ENCODE measurements at regions not wholly inside any gene's neighbourhood (a gene's known extent, or its start where the extent isn't known, plus 50 kb on each side); places are given as distances from the start of the nearest gene placed in this dataset.

GRCh38 chr15:81596159-81596865, 222.3 kb upstream of the TMC3 start:
- DNase-seq (ENCODE audit: low read depth, low spot score) (no peak), ATAC-seq (no peak)
- CTCF ChIA-PET = no interaction called here
- H3K9me3 ChIP-seq (ENCODE audit: control insufficient read depth, insufficient read depth, low read depth, low read length) = no peaks in the 10 kb centered on the region; the same call in 1 of the 2 replicates
- in situ Hi-C loops (cut with HindIII; ENCODE audit: low pct_unique_long_range_greater_than_20kb, low sequenced_read_pairs) = no loop called here
- H3K27me3 ChIP-seq (ENCODE audit: control insufficient read depth, insufficient read depth, low read length) = no peaks in the 10 kb centered on the region
- POLR2A ChIA-PET = interaction anchor here (0.7 kb wide), 1 partner anchor 481 kb away, joined by 9 read pairs; no protein-coding TSS in a partner anchor
- no peaks in the 10 kb centered on the region for H3K4me1 ChIP-seq (ENCODE audit: control insufficient read depth, insufficient read depth, low read length)
- no peaks in the 10 kb centered on the region for H3K36me3 ChIP-seq (ENCODE audit: control insufficient read depth, insufficient read depth, low read length)
- H3K4me3 ChIP-seq (ENCODE audit: low read depth in 2 of 2, low read length in 2 of 2) = no peak overlapping the region
- intact Hi-C loops (cut with micrococcal nuclease; ENCODE audit: unreplicated experiment) = no loop called here
- TF ChIP-seq POLR2AphosphoS5 (IDR thresholded peaks at IDR 0.05; ENCODE audit: low read depth, low read length) = no peak
- no peak for TF ChIP-seq CTCF (IDR thresholded peaks at IDR 0.05)
- TF ChIP-seq, protein P1, sequence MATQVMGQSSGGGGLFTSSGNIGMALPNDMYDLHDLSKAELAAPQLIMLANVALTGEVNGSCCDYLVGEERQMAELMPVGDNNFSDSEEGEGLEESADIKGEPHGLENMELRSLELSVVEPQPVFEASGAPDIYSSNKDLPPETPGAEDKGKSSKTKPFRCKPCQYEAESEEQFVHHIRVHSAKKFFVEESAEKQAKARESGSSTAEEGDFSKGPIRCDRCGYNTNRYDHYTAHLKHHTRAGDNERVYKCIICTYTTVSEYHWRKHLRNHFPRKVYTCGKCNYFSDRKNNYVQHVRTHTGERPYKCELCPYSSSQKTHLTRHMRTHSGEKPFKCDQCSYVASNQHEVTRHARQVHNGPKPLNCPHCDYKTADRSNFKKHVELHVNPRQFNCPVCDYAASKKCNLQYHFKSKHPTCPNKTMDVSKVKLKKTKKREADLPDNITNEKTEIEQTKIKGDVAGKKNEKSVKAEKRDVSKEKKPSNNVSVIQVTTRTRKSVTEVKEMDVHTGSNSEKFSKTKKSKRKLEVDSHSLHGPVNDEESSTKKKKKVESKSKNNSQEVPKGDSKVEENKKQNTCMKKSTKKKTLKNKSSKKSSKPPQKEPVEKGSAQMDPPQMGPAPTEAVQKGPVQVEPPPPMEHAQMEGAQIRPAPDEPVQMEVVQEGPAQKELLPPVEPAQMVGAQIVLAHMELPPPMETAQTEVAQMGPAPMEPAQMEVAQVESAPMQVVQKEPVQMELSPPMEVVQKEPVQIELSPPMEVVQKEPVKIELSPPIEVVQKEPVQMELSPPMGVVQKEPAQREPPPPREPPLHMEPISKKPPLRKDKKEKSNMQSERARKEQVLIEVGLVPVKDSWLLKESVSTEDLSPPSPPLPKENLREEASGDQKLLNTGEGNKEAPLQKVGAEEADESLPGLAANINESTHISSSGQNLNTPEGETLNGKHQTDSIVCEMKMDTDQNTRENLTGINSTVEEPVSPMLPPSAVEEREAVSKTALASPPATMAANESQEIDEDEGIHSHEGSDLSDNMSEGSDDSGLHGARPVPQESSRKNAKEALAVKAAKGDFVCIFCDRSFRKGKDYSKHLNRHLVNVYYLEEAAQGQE (IDR thresholded peaks at IDR 0.05; ENCODE audit: insufficient read depth in 1 of 2, low read depth in 2 of 2, low read length in 1 of 2) = no peak
- no peak for TF ChIP-seq TCF7L2 (IDR thresholded peaks at IDR 0.05; ENCODE audit: low read depth, low read length)
- TF ChIP-seq SIN3A (IDR thresholded peaks at IDR 0.05; ENCODE audit: borderline replicate concordance, insufficient read depth, low read depth, low read length) = no peak
- no peak overlapping the region for H3K27ac ChIP-seq (ENCODE audit: low read length)
- BruUV-seq (replicated peaks) = no TSS peak

DNA sequence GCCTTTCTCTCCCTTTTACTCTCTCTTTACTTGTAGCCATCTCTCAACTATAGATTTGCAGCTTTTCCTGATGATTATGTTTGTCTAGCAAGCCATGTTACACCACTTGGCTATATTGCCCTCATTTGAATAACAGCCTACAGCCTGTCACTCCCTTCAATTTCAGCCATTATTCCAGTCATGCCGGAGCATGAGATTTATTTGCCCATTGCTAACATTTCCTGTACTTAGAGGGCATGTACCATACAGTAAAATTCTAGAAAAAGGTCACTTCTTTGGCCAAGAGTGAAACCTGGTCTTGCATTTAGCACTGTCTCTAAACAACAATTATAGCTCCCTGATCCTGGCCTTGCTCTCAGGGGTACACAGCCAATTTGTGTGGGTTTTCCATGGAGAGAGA, 221.7 kb upstream of the TMC3 start:
- H3K27ac ChIP-seq (ENCODE audit: low read length) = no peak overlapping the region
- DNase-seq (ENCODE audit: low read depth, low spot score) (no peak), ATAC-seq (no peak)
- no peak overlapping the region for H3K4me3 ChIP-seq (ENCODE audit: low read depth in 2 of 2, low read length in 2 of 2)
- intact Hi-C loops (cut with micrococcal nuclease; ENCODE audit: unreplicated experiment) (no loop called here), in situ Hi-C loops (cut with HindIII; ENCODE audit: low pct_unique_long_range_greater_than_20kb, low sequenced_read_pairs) (no loop called here)
- no peak for TF ChIP-seq SIN3A (IDR thresholded peaks at IDR 0.05; ENCODE audit: borderline replicate concordance, insufficient read depth, low read depth, low read length)
- TF ChIP-seq CTCF (IDR thresholded peaks at IDR 0.05) = no peak
- no peak for TF ChIP-seq POLR2AphosphoS5 (IDR thresholded peaks at IDR 0.05; ENCODE audit: low read depth, low read length)
- TF ChIP-seq, protein P1 (IDR thresholded peaks at IDR 0.05; ENCODE audit: insufficient read depth in 1 of 2, low read depth in 2 of 2, low read length in 1 of 2) = no peak
- no peak for TF ChIP-seq TCF7L2 (IDR thresholded peaks at IDR 0.05; ENCODE audit: low read depth, low read length)
- H3K36me3 ChIP-seq (ENCODE audit: control insufficient read depth, insufficient read depth, low read length) = no peaks in the 10 kb centered on the region
- no peaks in the 10 kb centered on the region for H3K4me1 ChIP-seq (ENCODE audit: control insufficient read depth, insufficient read depth, low read length)
- no TSS peak for BruUV-seq (replicated peaks)
- ChIA-PET CTCF (no interaction called here), POLR2A (interaction anchor here (0.7 kb wide), 1 partner anchor 481 kb away, joined by 9 read pairs; no protein-coding TSS in a partner anchor)
- no peaks in the 10 kb centered on the region for H3K27me3 ChIP-seq (ENCODE audit: control insufficient read depth, insufficient read depth, low read length)
- H3K9me3 ChIP-seq (ENCODE audit: control insufficient read depth, insufficient read depth, low read depth, low read length) = no peaks in the 10 kb centered on the region; the same call in 1 of the 2 replicates
